OCI-LY1 (cell line): ENCODE measurements at regions not wholly inside any gene's neighbourhood (a gene's known extent, or its start where the extent isn't known, plus 50 kb on each side); places are given as distances from the start of the nearest gene placed in this dataset.

Experiments
- CTCF ChIP-seq: fragments of 200-600 bp; sonication (generic), shearing (Covaris generic); IDR thresholded peaks from 2 replicates; pipeline ENCODE4 v1.5.1; 2017; ENCODE audit warnings: mild to moderate bottlenecking, antibody characterized with exemption, low read length, moderate library complexity, mixed read lengths
- EZH2 ChIP-seq: fragments of 200-600 bp; sonication (generic), shearing (Covaris generic); IDR thresholded peaks from 2 replicates; pipeline ENCODE4 v1.8.0; 2017; ENCODE audit warnings: borderline replicate concordance, mixed run types, mild to moderate bottlenecking, antibody characterized with exemption, low read length, moderate library complexity, mixed read lengths

GRCh38 chr3:115552007-115552406, 71.3 kb upstream of the GAP43 start:
- TF ChIP-seq EZH2 (no peak), CTCF (no peak)
